ENCODE measurements at regions not wholly inside any gene's neighbourhood (a gene's known extent, or its start where the extent isn't known, plus 50 kb on each side); places are given as distances from the start of the nearest gene placed in this dataset.
A peak's percentile ranks its signal among the peaks of the same experiment; 100 is the strongest.
"Not testable (repeated sequence)": the region's sequence is repeated elsewhere in the genome, so short reads cannot be mapped to it uniquely, and the experiment has no call there.

GRCh38 chr12:25384038-25384892, 133.5 kb upstream of the KRAS start:
- DNase-seq (ENCODE audit: low read depth): no peak

GRCh38 chr12:25382311-25383106, 131.8 kb upstream of the KRAS start:
- no peak for DNase-seq (ENCODE audit: low read depth)

GRCh38 chr12:25377469-25378177, 126.9 kb upstream of the KRAS start:
- peak; percentile 88 for DNase-seq (ENCODE audit: low read depth)

GRCh38 chr12:25376985-25377384, 126.3 kb upstream of the KRAS start:
- DNase-seq (ENCODE audit: low read depth): no peak

- DNase-seq (ENCODE audit: low read depth): no peak
Measured at GRCh38 chr12:25376407-25376806, 125.7 kb upstream of the KRAS start.

- DNase-seq (ENCODE audit: low read depth): no peak
Measured at GRCh38 chr12:25372969-25373817, 122.5 kb upstream of the KRAS start.

GRCh38 chr12:25372002-25372401, 121.3 kb upstream of the KRAS start:
- DNase-seq (ENCODE audit: low read depth): no peak

- DNase-seq (ENCODE audit: low read depth): no peak
Measured at GRCh38 chr12:25368557-25368956, 117.8 kb upstream of the KRAS start.

GRCh38 chr12:25366122-25366521, 115.4 kb upstream of the KRAS start:
- DNase-seq (ENCODE audit: low read depth): no peak

GRCh38 chr12:25365340-25365730, 114.6 kb upstream of the KRAS start:
- DNase-seq (ENCODE audit: low read depth): no peak

- no peak for DNase-seq (ENCODE audit: low read depth)
Measured at GRCh38 chr12:25364529-25365339, 114.0 kb upstream of the KRAS start.

- no peak for DNase-seq (ENCODE audit: low read depth)
Measured at GRCh38 chr12:25362646-25363045, 111.9 kb upstream of the KRAS start.

GRCh38 chr12:25361511-25361910, 110.8 kb upstream of the KRAS start:
- no peak for DNase-seq (ENCODE audit: low read depth)

- no peak for DNase-seq (ENCODE audit: low read depth)
Measured at GRCh38 chr12:25357595-25357994, 106.9 kb upstream of the KRAS start.

- not testable (repeated sequence) for DNase-seq (ENCODE audit: low read depth)
Measured at GRCh38 chr12:25352942-25353341, 102.2 kb upstream of the KRAS start.

- DNase-seq (ENCODE audit: low read depth): peak; percentile 40
Measured at GRCh38 chr12:25352083-25352918, 101.6 kb upstream of the KRAS start.

- DNase-seq (ENCODE audit: low read depth): no peak
Measured at GRCh38 chr12:25348593-25348895, 97.8 kb upstream of the KRAS start.

- peak; percentile 76 for DNase-seq (ENCODE audit: low read depth)
Measured at GRCh38 chr12:25347716-25348592, 97.2 kb upstream of the KRAS start.

GRCh38 chr12:25341877-25342276, 91.1 kb upstream of the KRAS start:
- not testable (repeated sequence) for DNase-seq (ENCODE audit: low read depth)

Data from iris pigment epithelial cell (primary cell).